Panc1 (cell line): ENCODE measurements at regions not wholly inside any gene's neighbourhood (a gene's known extent, or its start where the extent isn't known, plus 50 kb on each side); places are given as distances from the start of the nearest gene placed in this dataset.
A peak's percentile ranks its signal among the peaks of the same experiment; 100 is the strongest.

Source experiments
- ATAC-seq: fragments of 200-7000 bp; cut with Tn5 transposase; 2 replicates; pipeline ENCODE4 v1.9.1; 2020; ENCODE audit warnings: mild to moderate bottlenecking, moderate library complexity
- BruUV-seq: library from RNA; stranded (reverse); fragments of 400-500 nt; replicated peaks from 2 replicates; lab custom pipeline; 2021; lab: Mats Ljungman, UMichigan
- CTCF ChIA-PET: fragments of 300-600 bp; sonication (Branson Sonifier 250); formaldehyde crosslinking; loops from one replicate; lab custom pipeline; 2022; ENCODE audit warnings: antibody characterized with exemption; lab: Charles Lee
- POLR2A ChIA-PET: fragments of 300-600 bp; sonication (Branson Sonifier 250); formaldehyde crosslinking; loops from one replicate; lab custom pipeline; 2022; ENCODE audit warnings: antibody characterized with exemption; lab: Charles Lee
- DNase-seq: peaks from one replicate; pipeline ENCODE4 v3.0.0-alpha.2; 2010; ENCODE audit warnings: low read depth, low spot score
- H3K27ac ChIP-seq: 2 replicates; pipeline ENCODE4 v1.5.1; 2011; ENCODE audit warnings: mild to moderate bottlenecking, low read length, inconsistent platforms
- H3K27me3 ChIP-seq: fragments of 200-500 bp; sonication (Bioruptor generic); 2 replicates; pipeline ENCODE4 v1.6.0; 2014; ENCODE audit warnings: low read length, inconsistent platforms; ENCODE audit not compliant: control insufficient read depth, insufficient read depth
- H3K36me3 ChIP-seq: fragments of 200-500 bp; sonication (Bioruptor generic); 2 replicates; pipeline ENCODE4 v1.5.1; 2014; ENCODE audit warnings: inconsistent platforms, mild to moderate bottlenecking, low read length, moderate library complexity; ENCODE audit not compliant: control insufficient read depth, insufficient read depth
- H3K4me1 ChIP-seq: 2 replicates; pipeline ENCODE4 v1.5.1; 2011; ENCODE audit warnings: inconsistent platforms, mild to moderate bottlenecking, low read length, moderate library complexity; ENCODE audit not compliant: control insufficient read depth, insufficient read depth
- H3K4me3 ChIP-seq, 2 experiments: 2 replicates each; pipeline ENCODE4 v1.5.1; 2011 to 2012; ENCODE audit warnings: low read depth in 2 of 2, low read length in 2 of 2, mild to moderate bottlenecking in 2 of 2, inconsistent platforms in 1 of 2, moderate library complexity in 1 of 2
- H3K9me3 ChIP-seq: fragments of 200-500 bp; sonication (Bioruptor generic); 2 replicates; pipeline ENCODE4 v1.5.1; 2014; ENCODE audit warnings: low read depth, mild to moderate bottlenecking, inconsistent platforms, low read length, moderate library complexity; ENCODE audit not compliant: control insufficient read depth, insufficient read depth
- POLR2AphosphoS5 ChIP-seq: IDR thresholded peaks from 2 replicates; pipeline ENCODE4 v1.6.1; 2012; ENCODE audit warnings: mild to moderate bottlenecking, low read depth, low read length, moderate library complexity
- REST ChIP-seq, 2 experiments: IDR thresholded peaks; 2 replicates each; pipeline ENCODE4 v1.6.1; 2011 to 2012; ENCODE audit warnings: low read depth in 2 of 2, control low read depth in 1 of 2, low read length in 1 of 2, mild to moderate bottlenecking in 1 of 2, moderate library complexity in 1 of 2; ENCODE audit not compliant: insufficient read depth in 1 of 2
- SIN3A ChIP-seq: IDR thresholded peaks from 2 replicates; pipeline ENCODE4 v1.6.1; 2012; ENCODE audit warnings: low read depth, mild to moderate bottlenecking, low read length, moderate library complexity, borderline replicate concordance; ENCODE audit not compliant: insufficient read depth
- TCF7L2 ChIP-seq: IDR thresholded peaks from 2 replicates; pipeline ENCODE4 v1.6.1; 2011; ENCODE audit warnings: mild to moderate bottlenecking, low read depth, low read length, inconsistent platforms
- in situ Hi-C: cut with HindIII; loops from 2 replicates; pipeline ENCODE4 v1.10.0; 2016; ENCODE audit warnings: low sequenced_read_pairs, low pct_unique_long_range_greater_than_20kb
- intact Hi-C: fragments of 100-400 bp; cut with micrococcal nuclease; formaldehyde crosslinking; loops from one replicate; pipeline ENCODE4 v1.10.0; 2022; ENCODE audit not compliant: unreplicated experiment
- TF ChIP-seq, protein P1 (sequence below): fragments of 450-650 bp; IDR thresholded peaks from 2 replicates; pipeline ENCODE4 v1.5.1; 2017; ENCODE audit warnings: mild to moderate bottlenecking

- Histone ChIP-seq H3K9me3 (no peaks in the 10 kb centered on the region), H3K27ac (peak overlapping the region; percentile 21; the same call in 1 of the 2 replicates), H3K27me3 (no peaks in the 10 kb centered on the region), H3K4me1 (peaks cover 19% of the 10 kb centered on the region), H3K36me3 (no peaks in the 10 kb centered on the region), H3K4me3 (no peak overlapping the region)
- TF ChIP-seq TCF7L2 (no peak), REST (IDR thresholded peaks at IDR 0.05; ENCODE audit: insufficient read depth in 1 of 2, low read depth in 2 of 2, low read length in 1 of 2) (no peak), SIN3A (no peak), POLR2AphosphoS5 (no peak)
- TF ChIP-seq, protein P1, sequence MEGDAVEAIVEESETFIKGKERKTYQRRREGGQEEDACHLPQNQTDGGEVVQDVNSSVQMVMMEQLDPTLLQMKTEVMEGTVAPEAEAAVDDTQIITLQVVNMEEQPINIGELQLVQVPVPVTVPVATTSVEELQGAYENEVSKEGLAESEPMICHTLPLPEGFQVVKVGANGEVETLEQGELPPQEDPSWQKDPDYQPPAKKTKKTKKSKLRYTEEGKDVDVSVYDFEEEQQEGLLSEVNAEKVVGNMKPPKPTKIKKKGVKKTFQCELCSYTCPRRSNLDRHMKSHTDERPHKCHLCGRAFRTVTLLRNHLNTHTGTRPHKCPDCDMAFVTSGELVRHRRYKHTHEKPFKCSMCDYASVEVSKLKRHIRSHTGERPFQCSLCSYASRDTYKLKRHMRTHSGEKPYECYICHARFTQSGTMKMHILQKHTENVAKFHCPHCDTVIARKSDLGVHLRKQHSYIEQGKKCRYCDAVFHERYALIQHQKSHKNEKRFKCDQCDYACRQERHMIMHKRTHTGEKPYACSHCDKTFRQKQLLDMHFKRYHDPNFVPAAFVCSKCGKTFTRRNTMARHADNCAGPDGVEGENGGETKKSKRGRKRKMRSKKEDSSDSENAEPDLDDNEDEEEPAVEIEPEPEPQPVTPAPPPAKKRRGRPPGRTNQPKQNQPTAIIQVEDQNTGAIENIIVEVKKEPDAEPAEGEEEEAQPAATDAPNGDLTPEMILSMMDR, result no peak
- CTCF ChIA-PET, result no interaction called here
- intact Hi-C loops, result no loop called here
- BruUV-seq, result no TSS peak
- DNase-seq (no peak), ATAC-seq (no peak)
- in situ Hi-C loops, result no loop called here
- POLR2A ChIA-PET, result no interaction called here
These were observed 51.7 kb upstream of the SMAD3 start for GRCh38 chr15:67013696-67014095.
